Keratinocyte (primary cell): ENCODE measurements at regions not wholly inside any gene's neighbourhood (a gene's known extent, or its start where the extent isn't known, plus 50 kb on each side); places are given as distances from the start of the nearest gene placed in this dataset.

Source experiments
- CTCF ChIP-seq, 3 experiments: IDR thresholded peaks in 1 of 3; conservative IDR thresholded peaks in 1 of 3; optimal IDR thresholded peaks in 1 of 3; 2 replicates in 2 of 3; 3 replicates in 1 of 3; pipeline versions ENCODE3 to v1.5.1; 2011; ENCODE audit warnings: low read length in 3 of 3, mild to moderate bottlenecking in 3 of 3, moderate library complexity in 2 of 3, control low read depth in 1 of 3, inconsistent platforms in 1 of 3; ENCODE audit not compliant: insufficient read depth in 2 of 3; ENCODE audit errors: extremely low read depth in 1 of 3
- EZH2 ChIP-seq: IDR thresholded peaks from one replicate; pipeline ENCODE4 v1.6.1; 2012; ENCODE audit warnings: inconsistent platforms, mild to moderate bottlenecking, low read length, moderate library complexity

GRCh38 chr7:50923476-50923875 lies 140.8 kb upstream of the GRB10 start:
- TF ChIP-seq CTCF (optimal IDR thresholded peaks at IDR 0.05 in 1 of 3, IDR thresholded peaks at IDR 0.05 in 1 of 3, conservative IDR thresholded peaks at IDR 0.05 in 1 of 3; ENCODE audit: extremely low read depth in 1 of 3, insufficient read depth in 2 of 3, low read length in 3 of 3) (no peak), EZH2 (no peak)
